Heart left ventricle (tissue), 16 donors: ENCODE measurements at regions not wholly inside any gene's neighbourhood (a gene's known extent, or its start where the extent isn't known, plus 50 kb on each side); places are given as distances from the start of the nearest gene placed in this dataset.
A peak's percentile ranks its signal among the peaks of the same experiment; 100 is the strongest.

Experiments
- ATAC-seq, 4 donors: fragments of 200-7000 bp; cut with Tn5 transposase; one replicate each; pipeline ENCODE4 v1.9.1; 2020 to 2022; ENCODE audit warnings: moderate library complexity in 4 of 4, mild to moderate bottlenecking in 3 of 4, moderate number of reproducible peaks in 1 of 4
- DNase-seq, 5 donors: peaks; one replicate each; pipeline ENCODE4 v3.0.0-alpha.2; 2020
- H3K27ac ChIP-seq, 12 donors: fragments of 200-600 bp; sonication (generic) in 4 of 12; one replicate each; pipeline versions ENCODE4 v1.5.0 to v1.8.0; 2016 to 2022; ENCODE audit warnings: mild to moderate bottlenecking in 2 of 12
- H3K27me3 ChIP-seq, 9 donors: fragments of 200-600 bp; sonication (generic) in 2 of 9; one replicate each; pipeline versions ENCODE4 v1.5.1 to v1.8.0; 2016 to 2022; ENCODE audit warnings: mild to moderate bottlenecking in 3 of 9
- H3K36me3 ChIP-seq, 9 donors: fragments of 200-600 bp; sonication (generic) in 2 of 9; one replicate each; pipeline versions ENCODE4 v1.5.0 to v1.8.0; 2018 to 2022; ENCODE audit warnings: mild to moderate bottlenecking in 2 of 9
- H3K4me1 ChIP-seq, 12 donors: fragments of 200-600 bp; sonication (generic) in 4 of 12; one replicate each; pipeline versions ENCODE4 v1.5.0 to v1.8.0; 2016 to 2022; ENCODE audit warnings: mild to moderate bottlenecking in 3 of 12
- H3K4me3 ChIP-seq, 12 donors: fragments of 200-600 bp; sonication (generic) in 4 of 12; one replicate each; pipeline versions ENCODE4 v1.5.0 to v1.8.0; 2017 to 2022; ENCODE audit warnings: mild to moderate bottlenecking in 9 of 12, moderate library complexity in 4 of 12
- H3K9me3 ChIP-seq, 12 donors: fragments of 200-600 bp; sonication (generic) in 4 of 12; one replicate each; pipeline versions ENCODE4 v1.5.0 to v1.8.0; 2016 to 2022; ENCODE audit warnings: mild to moderate bottlenecking in 1 of 12
- POLR2A ChIP-seq, 2 donors: fragments of 450-650 bp; IDR thresholded peaks; one replicate each; pipeline ENCODE4 v1.6.1; 2017; ENCODE audit warnings: antibody characterized with exemption in 2 of 2, mild to moderate bottlenecking in 2 of 2, moderate library complexity in 2 of 2
- WGBS, 4 donors: extraction: QIAGEN DNeasy Blood & Tissue Kit in 2 of 4; methylation state at CpG; one replicate each; pipeline versions ENCODE4 v1.1.5 to v1.1.7; 2013 to 2018; 5-methylcytosine and 5-hydroxymethylcytosine counted together
- intact Hi-C, 10 donors: fragments of 100-400 bp; cut with DNase I; formaldehyde crosslinking; loops; one replicate each; pipeline versions ENCODE4 v1.11.1 to v1.14.2; 2022
- TF ChIP-seq, protein P1 (sequence below), 12 donors: fragments of 200-600 bp; sonication (generic) in 4 of 12; IDR thresholded peaks; one replicate each; pipeline versions ENCODE4 v1.5.0 to v1.8.0; 2018 to 2022; ENCODE audit warnings: antibody characterized with exemption in 12 of 12, mild to moderate bottlenecking in 5 of 12
- donor health status: ischemic (EF 13 %, LVEDD 7.1; RV severe dilation, severe dysfunction).
- donor health status: healthy with polysubstance abuse.
- donor health status: DM: no; HTN: yes; CAD: no.
- donor health status: DM: no; HTN: no; CAD: no.
- donor health status: ischemic (EF 25% LVEDD 6.9; RV normal size, moderate dysfunction).
- donor health status: ischemic (EF 25% LVEDD 5.7; RV mildly dilated, moderate dysfunction).
- donor health status: healthy.
- donor health status: DM: yes; HTN: yes; CAD: no.
- donor health status: ischemic (EF 35%, LVEDD 5.7; RV mildly dilated, moderate dysfunction).
- donor health status: nonischemic (EF 11% LVEDD 7.7; RV severe dilation, severe dysfunction).
- donor health status: DM: yes; HTN: yes; CAD: no.
- donor health status: PGD.
- donor health status: ischemic (EF 29% LVEDD 5.4; RV normal size, mild dysfunction).
- donor health status: nonischemic (EF 23%, LVEDD 6.1; RV moderate dilation, normal function).

DNA sequence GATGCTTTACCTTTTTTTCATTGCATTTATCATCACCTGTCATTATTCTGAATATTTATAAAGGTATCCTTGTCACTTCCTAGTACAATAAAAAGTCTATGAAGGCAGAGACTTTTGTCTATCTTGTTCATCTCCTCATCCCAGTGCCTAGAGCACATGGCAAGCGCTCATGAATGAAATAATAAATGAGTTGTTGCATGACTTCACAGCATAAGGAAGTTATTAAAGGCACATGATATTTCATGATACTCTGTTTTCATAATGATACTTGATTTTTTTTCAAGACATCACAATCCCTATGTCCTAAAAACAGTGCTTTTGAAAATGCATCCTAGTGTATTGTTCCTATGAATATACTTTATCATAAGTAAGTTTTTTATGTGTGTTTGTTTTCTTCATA is 310.6 kb upstream of the RSPO3 start:
- Histone ChIP-seq H3K27me3 (peaks cover 0 to 11% (median 0%) of the 10 kb centered on the region in 9 donors), H3K9me3 (no peaks in the 10 kb centered on the region), H3K4me3 (no peak overlapping the region), H3K36me3 (no peaks in the 10 kb centered on the region), H3K4me1 (no peaks in the 10 kb centered on the region), H3K27ac (no peak overlapping the region)
- 86 to 94% (median 89%) methylated on average over 1 of the region's 1 CpG for WGBS, 4 donors
- ATAC-seq: no peak
- TF ChIP-seq, protein P1, sequence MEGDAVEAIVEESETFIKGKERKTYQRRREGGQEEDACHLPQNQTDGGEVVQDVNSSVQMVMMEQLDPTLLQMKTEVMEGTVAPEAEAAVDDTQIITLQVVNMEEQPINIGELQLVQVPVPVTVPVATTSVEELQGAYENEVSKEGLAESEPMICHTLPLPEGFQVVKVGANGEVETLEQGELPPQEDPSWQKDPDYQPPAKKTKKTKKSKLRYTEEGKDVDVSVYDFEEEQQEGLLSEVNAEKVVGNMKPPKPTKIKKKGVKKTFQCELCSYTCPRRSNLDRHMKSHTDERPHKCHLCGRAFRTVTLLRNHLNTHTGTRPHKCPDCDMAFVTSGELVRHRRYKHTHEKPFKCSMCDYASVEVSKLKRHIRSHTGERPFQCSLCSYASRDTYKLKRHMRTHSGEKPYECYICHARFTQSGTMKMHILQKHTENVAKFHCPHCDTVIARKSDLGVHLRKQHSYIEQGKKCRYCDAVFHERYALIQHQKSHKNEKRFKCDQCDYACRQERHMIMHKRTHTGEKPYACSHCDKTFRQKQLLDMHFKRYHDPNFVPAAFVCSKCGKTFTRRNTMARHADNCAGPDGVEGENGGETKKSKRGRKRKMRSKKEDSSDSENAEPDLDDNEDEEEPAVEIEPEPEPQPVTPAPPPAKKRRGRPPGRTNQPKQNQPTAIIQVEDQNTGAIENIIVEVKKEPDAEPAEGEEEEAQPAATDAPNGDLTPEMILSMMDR (IDR thresholded peaks at IDR 0.05): no peak
- no peak for TF ChIP-seq POLR2A (IDR thresholded peaks at IDR 0.05)
- DNase-seq: no peak
- intact Hi-C loops: loop anchor here in 8 of 10 donors (5.0 to 10.0 kb wide), 6 partner anchors 307 to 457 kb away; partner anchors contain the start of genes RNF146 (in 2 of the 8) and RSPO3 (in 2 of the 8)

- Histone ChIP-seq H3K27ac (no peak overlapping the region), H3K4me1 (no peaks in the 10 kb centered on the region), H3K27me3 (peaks cover 0 to 6% (median 0%) of the 10 kb centered on the region in 9 donors), H3K36me3 (no peaks in the 10 kb centered on the region), H3K9me3 (no peaks in the 10 kb centered on the region), H3K4me3 (no peak overlapping the region)
- 34 to 44% (median 40%) methylated on average over 3 of the region's 3 CpGs for WGBS, 4 donors
- intact Hi-C loops: no loop called here
- TF ChIP-seq, protein P1 (IDR thresholded peaks at IDR 0.05): no peak
- no peak for TF ChIP-seq POLR2A (IDR thresholded peaks at IDR 0.05)
- DNase-seq (peak in 1 of 5 donors; percentile 19), ATAC-seq (peak in 2 of 4 donors; percentile 45 to 59)
Observed at GRCh38 chr6:126811321-126811720, 307.1 kb upstream of the RSPO3 start.

- TF ChIP-seq POLR2A (IDR thresholded peaks at IDR 0.05): no peak
- TF ChIP-seq, protein P1 (IDR thresholded peaks at IDR 0.05): no peak
- no peaks in the 10 kb centered on the region for H3K4me1 ChIP-seq
- DNase-seq (no peak), ATAC-seq (no peak)
- intact Hi-C loops: no loop called here
- H3K9me3 ChIP-seq: no peaks in the 10 kb centered on the region
- H3K36me3 ChIP-seq: no peaks in the 10 kb centered on the region
- WGBS, 4 donors: 42 to 58% (median 51%) methylated on average over 3 of the region's 3 CpGs
- H3K27me3 ChIP-seq: peaks cover 0 to 6% (median 0%) of the 10 kb centered on the region in 9 donors
- no peak overlapping the region for H3K27ac ChIP-seq
- no peak overlapping the region for H3K4me3 ChIP-seq
Observed at GRCh38 chr6:126812010-126812409, 306.5 kb upstream of the RSPO3 start.

- Histone ChIP-seq H3K27me3 (peaks cover 0 to 3% (median 0%) of the 10 kb centered on the region in 9 donors), H3K27ac (no peak overlapping the region), H3K36me3 (no peaks in the 10 kb centered on the region), H3K9me3 (no peaks in the 10 kb centered on the region), H3K4me1 (no peaks in the 10 kb centered on the region), H3K4me3 (no peak overlapping the region)
- ATAC-seq (no peak), DNase-seq (no peak)
- no peak for TF ChIP-seq POLR2A (IDR thresholded peaks at IDR 0.05)
- TF ChIP-seq, protein P1 (IDR thresholded peaks at IDR 0.05): no peak
- 17 to 44% (median 31%) methylated on average over 1 of the region's 1 CpG for WGBS, 4 donors
- intact Hi-C loops: no loop called here
Observed at GRCh38 chr6:126812651-126813050, 305.8 kb upstream of the RSPO3 start.
